WTC11 (cell line): ENCODE measurements at regions not wholly inside any gene's neighbourhood (a gene's known extent, or its start where the extent isn't known, plus 50 kb on each side); places are given as distances from the start of the nearest gene placed in this dataset.

ENCODE experiments used
- ATAC-seq: fragments of 200-7000 bp; cut with Tn5 transposase; 2 replicates; pipeline ENCODE4 v1.10.0; 2021; ENCODE audit warnings: mild to moderate bottlenecking, moderate library complexity
- CTCF ChIA-PET: fragments of 300-600 bp; sonication (Branson Sonifier 250); formaldehyde crosslinking; loops from one replicate; lab custom pipeline; 2021; ENCODE audit warnings: antibody characterized with exemption; lab: Charles Lee
- POLR2A ChIA-PET: fragments of 350-600 bp; sonication (Branson Sonifier 250); formaldehyde crosslinking; loops from one replicate; lab custom pipeline; 2021; ENCODE audit warnings: antibody characterized with exemption; lab: Charles Lee
- DNase-seq: peaks from one replicate; pipeline ENCODE4 v3.0.0; 2021; ENCODE audit warnings: low spot score
- H3K27ac Mint-ChIP-seq: 2 replicates; pipeline ENCODE4 v1.8.0; 2021; ENCODE audit warnings: mixed read lengths
- H3K27me3 Mint-ChIP-seq: 2 replicates; pipeline ENCODE4 v1.8.0; 2021; ENCODE audit warnings: low read depth, mild to moderate bottlenecking, moderate library complexity, mixed read lengths
- H3K36me3 Mint-ChIP-seq: 2 replicates; pipeline ENCODE4 v1.8.0; 2021; ENCODE audit warnings: mixed read lengths
- H3K4me1 Mint-ChIP-seq: 2 replicates; pipeline ENCODE4 v1.8.0; 2022; ENCODE audit warnings: mixed read lengths
- H3K4me3 Mint-ChIP-seq: 2 replicates; pipeline ENCODE4 v1.8.0; 2021; ENCODE audit warnings: mild to moderate bottlenecking, moderate library complexity, mixed read lengths
- H3K9me3 Mint-ChIP-seq: 2 replicates; pipeline ENCODE4 v1.8.0; 2021; ENCODE audit warnings: mixed read lengths
- CBFB ChIP-seq: sonication (generic); formaldehyde crosslinking; IDR thresholded peaks from 2 replicates; pipeline ENCODE4 v1.8.1; 2022; ENCODE audit warnings: mild to moderate bottlenecking, low read depth, missing genetic modification reagents
- CTCF ChIP-seq: fragments of 200-600 bp; IDR thresholded peaks from 2 replicates; pipeline ENCODE4 v1.8.0; 2022; ENCODE audit warnings: antibody characterized with exemption
- E2F4 ChIP-seq: sonication (generic); formaldehyde crosslinking; IDR thresholded peaks from 2 replicates; pipeline ENCODE4 v1.8.1; 2022; ENCODE audit warnings: low read depth, mild to moderate bottlenecking, moderate library complexity, missing genetic modification reagents, borderline replicate concordance
- E2F5 ChIP-seq: sonication (generic); formaldehyde crosslinking; IDR thresholded peaks from 2 replicates; pipeline ENCODE4 v1.8.1; 2022; ENCODE audit warnings: mild to moderate bottlenecking, moderate library complexity, missing genetic modification reagents
- ERG ChIP-seq: fragments of 250-450 bp; sonication (Bioruptor Pico); IDR thresholded peaks from 2 replicates; pipeline ENCODE4 v1.8.0; 2021; ENCODE audit warnings: mild to moderate bottlenecking
- PRRX2 ChIP-seq: fragments of 250-450 bp; sonication (Bioruptor Pico); IDR thresholded peaks from 2 replicates; pipeline ENCODE4 v1.8.0; 2021; ENCODE audit warnings: mild to moderate bottlenecking
- RORB ChIP-seq: fragments of 250-450 bp; sonication (Bioruptor Pico); IDR thresholded peaks from 2 replicates; pipeline ENCODE4 v1.9.0; 2021; ENCODE audit warnings: mild to moderate bottlenecking
- SOX15 ChIP-seq: fragments of 250-450 bp; sonication (Bioruptor Pico); IDR thresholded peaks from 2 replicates; pipeline ENCODE4 v1.9.0; 2021; ENCODE audit warnings: mild to moderate bottlenecking
- TCF7 ChIP-seq: sonication (generic); formaldehyde crosslinking; IDR thresholded peaks from 2 replicates; pipeline ENCODE4 v1.8.0; 2022; ENCODE audit warnings: mild to moderate bottlenecking, low read depth, missing genetic modification reagents, moderate library complexity
- TEAD4 ChIP-seq: sonication (generic); formaldehyde crosslinking; IDR thresholded peaks from 2 replicates; pipeline ENCODE4 v1.8.0; 2022; ENCODE audit warnings: mild to moderate bottlenecking, missing genetic modification reagents
- ZMAT4 ChIP-seq: fragments of 250-450 bp; sonication (Bioruptor Pico); IDR thresholded peaks from 2 replicates; pipeline ENCODE4 v1.9.0; 2021; ENCODE audit warnings: mild to moderate bottlenecking
- ZNF121 ChIP-seq: sonication (generic); formaldehyde crosslinking; IDR thresholded peaks from 2 replicates; pipeline ENCODE4 v1.8.0; 2023; ENCODE audit warnings: missing genetic modification reagents
- ZNF232 ChIP-seq: sonication (generic); formaldehyde crosslinking; IDR thresholded peaks from 2 replicates; pipeline ENCODE4 v1.8.0; 2022; ENCODE audit warnings: mild to moderate bottlenecking, missing genetic modification reagents
- ZNF281 ChIP-seq: sonication (generic); formaldehyde crosslinking; IDR thresholded peaks from 2 replicates; pipeline ENCODE4 v1.8.0; 2023; ENCODE audit warnings: mild to moderate bottlenecking, missing genetic modification reagents
- ZNF317 ChIP-seq: sonication (generic); formaldehyde crosslinking; IDR thresholded peaks from 2 replicates; pipeline ENCODE4 v1.8.1; 2023; ENCODE audit warnings: low read depth, mild to moderate bottlenecking, moderate library complexity, missing genetic modification reagents, borderline replicate concordance
- ZNF416 ChIP-seq: fragments of 250-450 bp; sonication (Bioruptor Pico); IDR thresholded peaks from 2 replicates; pipeline ENCODE4 v1.9.0; 2021; ENCODE audit warnings: mild to moderate bottlenecking, inconsistent platforms
- ZNF423 ChIP-seq: fragments of 250-450 bp; sonication (Bioruptor Pico); IDR thresholded peaks from 2 replicates; pipeline ENCODE4 v2.1.2; 2022; ENCODE audit warnings: mild to moderate bottlenecking, moderate library complexity
- ZNF425 ChIP-seq: fragments of 250-450 bp; sonication (Bioruptor Pico); conservative IDR thresholded peaks from 2 replicates; pipeline ENCODE4 v1.9.0; 2021; ENCODE audit warnings: mild to moderate bottlenecking

- no peak for TF ChIP-seq ZNF416 (CRISPR knock-in tag)
- TF ChIP-seq TEAD4 (CRISPR knock-in tag), result no peak
- no peak for TF ChIP-seq CBFB (CRISPR knock-in tag)
- TF ChIP-seq ZNF281, result no peak
- no peak for TF ChIP-seq RORB
- no peak for TF ChIP-seq ZNF425 (CRISPR knock-in tag)
- no peak for TF ChIP-seq ZMAT4
- no peak for TF ChIP-seq ERG (CRISPR knock-in tag)
Observed at GRCh38 chr4:96784336-96784735, 944.4 kb downstream of the PDHA2 start (continued).

GRCh38 chr4:96786306-96786705 lies 946.4 kb downstream of the PDHA2 start:
- CTCF ChIA-PET, result no interaction called here
- POLR2A ChIA-PET, result no interaction called here
- H3K36me3 Mint-ChIP-seq, result no peaks in the 10 kb centered on the region
- no peaks in the 10 kb centered on the region for H3K9me3 Mint-ChIP-seq
- ATAC-seq (peak; percentile 67), DNase-seq (no peak)
- H3K27me3 Mint-ChIP-seq, result no peaks in the 10 kb centered on the region
- no peak overlapping the region for H3K4me3 Mint-ChIP-seq
- no peak for TF ChIP-seq CTCF
- H3K4me1 Mint-ChIP-seq, result peaks cover 12% of the 10 kb centered on the region
- H3K27ac Mint-ChIP-seq, result no peak overlapping the region

GRCh38 chr4:96787766-96788165 lies 947.9 kb downstream of the PDHA2 start:
- no peak for DNase-seq
- ChIA-PET POLR2A (no interaction called here), CTCF (no interaction called here)
- Mint-ChIP-seq H3K4me3 (no peak overlapping the region), H3K27me3 (no peaks in the 10 kb centered on the region), H3K27ac (no peak overlapping the region), H3K4me1 (peaks cover 12% of the 10 kb centered on the region), H3K9me3 (no peaks in the 10 kb centered on the region), H3K36me3 (no peaks in the 10 kb centered on the region)
- no peak for ATAC-seq
- TF ChIP-seq ZNF232 (CRISPR knock-in tag) (no peak), ZNF317 (CRISPR knock-in tag) (no peak)

GRCh38 chr4:96809563-96809962 lies 969.7 kb downstream of the PDHA2 start:
- ChIA-PET CTCF (no interaction called here), POLR2A (no interaction called here)
- Mint-ChIP-seq H3K9me3 (peaks cover 14% of the 10 kb centered on the region), H3K4me1 (no peaks in the 10 kb centered on the region), H3K27ac (no peak overlapping the region), H3K27me3 (no peaks in the 10 kb centered on the region), H3K36me3 (no peaks in the 10 kb centered on the region), H3K4me3 (no peak overlapping the region)
- DNase-seq, result no peak
- ATAC-seq, result no peak
- TF ChIP-seq TCF7 (no peak), E2F5 (no peak), ZNF121 (CRISPR knock-in tag) (no peak), E2F4 (no peak), SOX15 (CRISPR knock-in tag) (no peak), ZNF423 (CRISPR knock-in tag) (no peak), PRRX2 (no peak), CTCF (no peak)
